ENCODE measurements at regions not wholly inside any gene's neighbourhood (a gene's known extent, or its start where the extent isn't known, plus 50 kb on each side); places are given as distances from the start of the nearest gene placed in this dataset.
"Not testable (repeated sequence)": the region's sequence is repeated elsewhere in the genome, so short reads cannot be mapped to it uniquely, and the experiment has no call there.

DNA sequence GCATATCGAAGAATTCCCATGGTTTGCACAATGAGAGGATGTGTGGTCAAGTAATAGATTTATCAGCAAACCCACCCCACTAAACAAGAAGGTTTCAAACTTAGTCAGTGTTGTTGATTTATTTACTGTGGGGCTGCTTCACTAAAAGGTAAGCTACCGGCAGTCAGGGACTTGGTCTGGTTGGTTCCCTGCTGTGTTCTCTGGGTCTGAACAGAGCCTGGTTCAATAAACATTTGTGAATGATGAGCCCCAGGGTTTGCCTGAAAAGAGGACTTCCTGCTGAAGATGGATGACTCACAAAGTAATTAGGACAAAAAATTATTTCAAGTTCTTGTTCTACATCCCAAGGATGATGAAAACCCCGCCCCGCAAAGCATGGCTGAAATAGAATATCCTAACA lies 108.3 kb downstream of the SPP2 start:
- no peak for DNase-seq (ENCODE audit: low read depth, low spot score)

DNA sequence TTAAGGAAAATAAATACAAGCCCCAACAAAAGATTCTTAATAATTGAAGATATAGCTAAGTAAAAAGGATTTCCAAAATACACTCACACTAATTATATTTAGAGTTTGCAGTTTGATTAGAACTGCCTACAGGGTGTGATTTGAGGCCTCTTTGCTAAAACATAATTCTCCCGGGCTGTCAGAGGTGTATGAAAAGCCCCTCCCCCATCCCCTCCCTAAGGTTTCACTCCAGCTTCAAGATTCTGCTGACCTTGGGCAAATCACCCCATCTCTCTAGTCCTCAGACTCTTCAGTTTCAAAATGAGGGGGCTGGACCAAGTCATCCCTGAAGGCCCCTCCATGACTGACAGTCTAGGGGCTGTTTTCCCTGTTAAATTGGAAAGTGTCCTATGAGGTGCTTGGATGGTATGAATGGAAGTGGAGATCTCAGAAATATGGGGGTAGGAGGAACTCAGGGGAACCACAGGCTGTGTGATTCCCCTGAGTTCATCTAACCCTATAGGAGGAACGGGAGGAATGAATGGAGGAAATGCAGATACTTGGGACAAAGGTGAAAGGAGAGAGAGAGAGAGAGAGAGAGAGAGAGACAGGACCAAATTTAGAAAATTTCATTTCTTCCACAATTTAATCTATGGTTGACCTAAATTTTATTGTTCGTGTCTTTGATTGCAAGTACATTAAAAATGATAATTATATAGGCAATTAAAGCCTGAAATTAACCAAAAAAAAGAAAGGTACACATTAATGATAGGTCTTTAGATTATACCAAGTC lies 107.5 kb downstream of the SPP2 start:
- no peak for DNase-seq (ENCODE audit: low read depth, low spot score)

DNA sequence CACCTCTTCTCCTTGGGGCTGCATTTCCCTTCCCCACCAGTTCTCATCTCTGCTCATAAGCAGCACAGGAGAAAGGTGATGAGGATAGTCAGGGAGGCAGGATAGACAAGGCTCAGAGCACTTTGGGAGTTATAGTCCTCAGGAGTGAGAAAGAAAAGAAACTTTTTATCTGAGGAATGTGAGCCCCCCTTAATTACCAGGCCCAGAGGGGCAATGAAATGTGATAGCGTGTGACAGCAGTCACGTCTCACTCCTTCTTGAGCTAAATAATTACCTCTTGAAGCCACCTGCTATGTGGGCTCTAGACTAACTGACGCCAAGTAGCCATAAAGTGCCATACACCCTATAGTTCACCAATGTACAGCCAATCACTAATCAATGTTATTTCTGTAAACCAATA lies 105.8 kb downstream of the SPP2 start:
- no peak for DNase-seq (ENCODE audit: low read depth, low spot score)

DNA sequence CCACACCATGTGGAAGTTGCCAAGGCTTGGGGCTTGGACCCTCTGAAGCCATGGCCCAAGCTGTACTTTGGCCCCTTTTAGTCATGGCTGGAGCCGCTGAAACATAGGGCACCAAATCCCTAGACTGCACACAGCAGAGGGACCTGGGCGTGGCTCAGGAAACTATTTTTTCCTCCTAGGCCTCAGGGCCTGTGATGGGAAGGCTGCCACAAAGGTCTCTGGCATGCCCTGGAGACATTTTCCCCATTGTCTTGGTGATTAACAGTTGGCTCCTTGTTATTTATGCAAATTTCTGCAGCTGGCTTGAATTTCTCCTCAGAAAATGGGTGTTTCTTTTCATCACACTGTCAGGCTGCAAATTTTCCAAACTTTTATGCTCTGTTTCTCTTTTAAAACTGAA lies 102.3 kb downstream of the SPP2 start:
- DNase-seq (ENCODE audit: low read depth, low spot score), result not testable (repeated sequence)

DNA sequence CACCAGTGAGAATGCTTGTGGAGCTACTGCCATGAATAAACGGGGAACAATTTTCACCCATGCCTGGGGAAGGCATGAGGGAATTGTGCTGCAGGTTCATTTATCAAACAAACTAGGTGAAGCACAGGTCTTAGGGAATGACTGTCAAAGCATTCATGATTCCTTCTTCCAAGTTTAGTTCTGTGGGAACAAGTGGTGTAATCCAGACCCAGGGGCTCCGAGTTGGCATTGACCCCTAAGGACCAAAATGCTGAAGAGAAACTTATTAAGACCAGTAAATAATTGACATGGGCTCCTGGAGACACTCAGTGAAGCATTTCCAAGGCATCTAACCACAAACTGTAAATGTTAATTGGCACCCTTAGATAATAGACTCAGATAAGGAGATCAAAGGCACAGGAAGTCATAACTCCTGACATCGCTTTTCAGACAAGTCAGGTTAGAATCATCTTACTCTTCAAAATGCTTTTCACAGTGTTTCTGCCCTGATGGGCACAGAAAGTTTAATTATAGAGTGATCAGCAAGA lies 96.9 kb downstream of the SPP2 start:
- DNase-seq (ENCODE audit: low read depth, low spot score), result no peak

DNA sequence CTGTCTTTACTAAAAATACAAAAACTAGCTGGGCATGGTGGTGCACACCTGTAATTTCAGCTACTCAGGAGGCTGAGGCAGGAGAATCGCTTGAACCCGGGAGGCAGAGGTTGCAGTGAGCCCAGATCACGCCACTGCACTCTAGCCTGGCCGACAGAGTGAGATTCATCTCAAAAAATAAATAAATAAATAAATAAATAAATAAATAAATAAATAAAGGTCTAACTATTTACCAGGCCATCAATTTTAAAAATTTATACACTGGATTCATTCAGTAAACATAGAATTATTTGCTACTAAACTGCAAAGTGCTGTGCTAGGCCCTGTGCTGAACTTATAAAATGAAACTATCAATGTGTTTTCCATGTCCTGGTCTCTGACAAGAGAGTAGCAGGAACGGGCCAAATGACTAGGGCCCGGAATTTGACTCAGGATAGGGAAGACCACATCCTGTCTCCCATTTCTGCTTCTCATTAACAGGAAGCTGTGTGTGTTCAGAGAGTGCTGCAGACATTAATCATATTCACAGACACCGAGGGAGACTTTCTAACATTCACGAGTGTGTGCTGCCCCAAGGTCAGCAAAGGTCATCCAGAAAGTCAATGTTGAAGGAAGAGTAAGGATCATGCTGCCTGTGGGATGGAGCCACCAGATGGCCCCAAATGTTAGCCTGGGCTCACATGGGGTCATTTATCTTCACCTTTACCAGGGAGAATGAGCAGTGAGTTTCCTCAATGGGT lies 95.8 kb downstream of the SPP2 start:
- no peak for DNase-seq (ENCODE audit: low read depth, low spot score)

DNA sequence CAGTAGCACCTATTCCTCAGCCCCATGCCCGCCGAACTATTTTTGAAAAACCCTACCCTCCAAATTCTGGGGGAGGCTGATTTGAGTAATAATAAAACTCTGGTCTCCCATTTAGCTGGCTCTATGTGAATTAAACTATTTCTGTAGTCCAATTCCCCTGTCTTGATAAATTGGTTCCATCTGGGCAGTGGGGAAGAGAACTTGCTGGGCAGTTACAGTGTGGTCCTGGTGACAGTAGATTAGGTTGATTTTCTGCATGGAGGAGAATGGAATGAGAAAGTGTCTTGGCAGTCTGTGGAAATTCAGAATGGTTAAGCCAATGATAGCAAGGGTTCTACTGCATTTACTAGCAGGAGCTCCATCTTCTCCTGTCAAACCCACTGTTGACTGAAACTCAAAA lies 95.0 kb downstream of the SPP2 start:
- no peak for DNase-seq (ENCODE audit: low read depth, low spot score)

DNA sequence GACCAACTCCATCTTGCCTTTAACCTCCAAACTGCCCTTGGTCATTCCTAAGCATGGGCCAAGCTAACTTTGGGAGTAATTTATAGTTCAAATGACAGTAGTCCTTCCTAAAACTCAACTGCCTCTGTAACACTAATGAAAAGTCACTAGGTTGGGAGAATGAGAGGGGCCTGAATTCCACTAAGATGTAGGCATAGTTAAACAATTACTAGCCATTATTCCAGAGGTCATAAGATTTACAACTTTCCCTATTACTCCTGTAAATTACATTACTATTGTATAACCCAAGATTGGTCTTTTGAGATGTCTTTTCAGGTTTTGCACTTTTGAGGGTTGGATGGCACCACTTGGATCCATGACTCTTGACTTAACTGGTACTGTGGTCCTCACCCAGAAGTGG lies 94.6 kb downstream of the SPP2 start:
- no peak for DNase-seq (ENCODE audit: low read depth, low spot score)

DNA sequence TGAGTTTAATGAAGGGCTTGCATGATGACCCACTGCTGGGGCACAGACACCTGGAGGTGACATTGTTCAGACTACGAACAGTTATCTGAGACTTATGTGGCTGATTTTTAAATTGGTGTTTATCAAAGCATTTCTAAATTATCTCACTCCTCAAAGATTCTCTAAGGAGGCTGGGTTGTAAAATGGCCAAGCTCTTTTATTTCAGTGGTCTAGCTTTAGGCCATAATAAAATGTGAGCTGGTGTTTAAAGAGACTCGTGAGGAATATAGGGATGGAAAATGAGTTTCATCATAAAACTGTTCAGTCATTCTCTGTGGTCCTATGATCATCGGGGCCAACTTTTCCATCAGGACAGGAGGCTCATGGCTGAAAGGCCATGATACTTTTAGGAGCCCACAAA lies 93.4 kb downstream of the SPP2 start:
- no peak for DNase-seq (ENCODE audit: low read depth, low spot score)

DNA sequence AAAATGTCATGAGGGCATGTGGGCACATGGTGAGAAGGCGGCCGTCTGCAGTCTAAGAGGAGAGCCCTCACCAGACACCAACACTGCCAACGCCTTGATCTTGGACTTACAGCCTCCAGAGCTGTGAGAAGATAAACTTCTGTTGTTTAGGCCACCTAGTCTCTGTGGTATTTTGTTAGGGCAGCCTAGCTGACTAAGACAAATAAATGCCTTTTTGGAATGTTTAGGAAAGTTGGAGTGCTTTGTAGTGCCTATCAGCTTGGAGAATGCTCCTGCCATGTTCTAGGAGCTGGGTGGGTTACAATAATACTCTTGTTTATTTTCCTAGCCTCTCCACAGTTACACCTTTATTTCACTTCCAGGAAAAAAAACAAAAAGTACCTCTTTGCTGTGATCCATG lies 92.0 kb downstream of the SPP2 start:
- no peak for DNase-seq (ENCODE audit: low read depth, low spot score)

DNA sequence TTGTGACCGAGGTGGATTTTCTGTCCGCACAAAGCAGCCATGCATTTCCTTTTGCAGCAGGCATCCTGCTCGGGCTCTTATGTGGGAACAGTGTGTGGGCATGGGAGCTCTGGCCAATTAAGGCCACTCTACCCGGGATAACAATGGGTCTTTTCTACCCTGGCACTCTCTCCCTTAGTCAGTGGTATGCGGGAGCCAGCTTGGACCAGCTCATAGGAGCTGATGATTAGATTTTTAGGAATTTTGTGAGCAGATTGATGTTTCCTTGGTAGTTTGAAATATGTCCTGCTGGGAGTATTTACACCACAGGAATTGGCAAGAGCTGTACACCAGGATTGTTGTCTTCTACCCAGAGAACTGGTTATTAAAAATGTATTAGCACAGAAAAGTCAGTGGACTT lies 89.3 kb downstream of the SPP2 start:
- no peak for DNase-seq (ENCODE audit: low read depth, low spot score)

DNA sequence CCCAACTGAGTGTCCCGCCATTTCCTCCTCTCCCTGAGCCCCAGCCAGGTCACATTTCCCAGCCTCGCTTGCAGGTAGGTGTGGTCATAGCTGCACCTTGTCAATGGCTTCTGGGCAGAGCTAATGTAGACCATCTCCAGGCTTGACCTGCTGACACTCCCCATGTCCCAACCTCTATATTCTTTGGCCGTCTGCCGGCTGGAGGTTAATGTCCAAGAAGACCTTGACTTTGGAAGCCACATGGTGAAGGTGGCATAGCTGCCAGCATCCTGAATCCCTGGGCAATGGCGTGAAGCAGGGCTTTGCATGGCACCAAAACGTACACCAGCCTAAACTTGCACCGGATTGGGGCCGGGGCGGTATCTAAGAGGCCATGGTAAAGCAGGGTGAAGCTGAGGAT lies 88.3 kb downstream of the SPP2 start:
- DNase-seq (ENCODE audit: low read depth, low spot score), result no peak

DNA sequence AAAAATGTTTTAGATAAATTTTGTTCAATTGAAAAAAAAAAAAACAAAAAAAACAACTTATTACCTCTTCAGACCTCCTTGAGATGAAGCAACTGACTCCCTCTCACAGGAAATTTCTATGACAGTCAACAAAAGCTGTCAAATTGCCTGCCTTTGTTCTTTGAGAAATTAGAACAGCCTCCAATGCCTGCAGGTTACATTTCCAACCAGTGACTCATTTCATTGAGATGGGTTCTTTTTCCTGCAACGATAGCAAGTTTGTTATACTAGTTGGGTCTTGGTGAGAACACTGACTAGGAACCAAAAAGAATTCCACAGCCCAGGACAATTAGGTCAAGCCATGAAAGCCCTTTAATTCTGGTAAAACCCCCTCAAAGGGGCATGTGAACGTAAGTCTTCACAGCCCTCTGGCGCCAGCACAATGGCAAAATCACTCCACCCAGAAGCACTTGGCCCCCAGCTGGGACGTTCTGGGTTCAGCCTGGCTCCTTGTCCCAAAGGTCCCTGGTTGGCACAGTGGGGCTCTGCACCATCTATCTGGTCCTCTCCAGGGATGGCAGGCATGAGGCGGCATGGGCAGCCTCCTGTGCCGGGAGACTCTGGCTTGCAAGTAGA lies 87.0 kb downstream of the SPP2 start:
- no peak for DNase-seq (ENCODE audit: low read depth, low spot score)

DNA sequence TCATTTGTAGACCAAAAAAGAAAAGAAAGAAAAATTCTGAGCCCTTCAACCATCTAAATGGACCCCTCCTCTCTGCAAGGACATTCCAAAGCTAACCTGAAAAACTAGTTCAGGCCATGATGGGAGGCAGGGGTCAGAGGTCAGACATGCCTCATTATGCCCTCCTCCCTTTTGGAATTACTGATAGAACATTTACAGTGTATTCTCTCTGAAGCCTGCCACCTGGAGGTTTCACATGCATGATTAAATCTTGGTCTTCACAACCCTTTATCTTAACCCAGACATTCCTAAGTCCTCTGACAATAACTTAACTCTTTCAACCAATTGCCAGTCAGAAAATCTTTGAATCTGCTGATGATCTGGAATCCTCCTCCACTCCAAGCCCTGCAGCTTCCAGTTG lies 86.0 kb downstream of the SPP2 start:
- no peak for DNase-seq (ENCODE audit: low read depth, low spot score)

DNA sequence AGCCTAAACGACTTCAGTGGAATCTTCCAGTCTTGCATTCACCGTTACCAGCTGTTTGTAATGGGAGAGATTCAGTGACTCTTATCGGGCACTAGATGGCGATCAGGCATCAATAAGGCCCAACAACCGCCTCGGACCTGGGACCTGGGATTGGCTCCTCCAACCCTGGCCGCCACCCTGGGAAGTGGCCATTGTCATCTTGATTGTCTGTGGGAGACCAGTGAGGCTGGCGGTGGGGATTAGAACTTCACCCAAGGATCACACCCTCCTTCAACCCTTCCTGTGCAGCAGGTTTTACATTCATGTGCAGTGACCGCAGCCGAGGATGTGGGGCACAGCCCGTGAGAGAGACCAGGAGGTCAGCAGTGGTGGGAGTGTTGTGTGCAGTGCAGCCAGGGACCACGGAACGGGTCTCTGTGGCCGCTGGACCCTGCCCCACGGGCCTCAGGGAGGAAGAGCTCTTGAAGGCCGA lies 85.3 kb downstream of the SPP2 start:
- peak; percentile 51 for DNase-seq (ENCODE audit: low read depth, low spot score)

DNA sequence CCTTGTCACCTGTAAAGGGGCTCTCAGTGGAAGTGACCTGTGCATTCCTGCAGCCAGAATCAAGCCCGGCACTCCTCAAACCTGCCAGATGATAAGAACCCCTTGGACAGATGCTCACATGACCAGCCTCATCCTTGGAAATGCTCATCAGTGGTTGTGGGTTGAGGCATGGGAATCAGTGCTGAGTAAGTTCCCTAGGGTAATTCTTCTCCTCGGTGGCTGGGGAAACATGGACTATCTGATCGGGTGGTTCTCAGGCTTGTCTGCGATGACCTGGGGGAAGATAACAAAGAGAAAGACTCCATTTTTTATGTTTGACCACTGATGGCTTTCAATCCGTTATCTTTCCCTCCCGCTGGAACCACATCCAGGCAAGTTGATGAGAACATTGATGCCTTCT lies 84.0 kb downstream of the SPP2 start:
- no peak for DNase-seq (ENCODE audit: low read depth, low spot score)

DNA sequence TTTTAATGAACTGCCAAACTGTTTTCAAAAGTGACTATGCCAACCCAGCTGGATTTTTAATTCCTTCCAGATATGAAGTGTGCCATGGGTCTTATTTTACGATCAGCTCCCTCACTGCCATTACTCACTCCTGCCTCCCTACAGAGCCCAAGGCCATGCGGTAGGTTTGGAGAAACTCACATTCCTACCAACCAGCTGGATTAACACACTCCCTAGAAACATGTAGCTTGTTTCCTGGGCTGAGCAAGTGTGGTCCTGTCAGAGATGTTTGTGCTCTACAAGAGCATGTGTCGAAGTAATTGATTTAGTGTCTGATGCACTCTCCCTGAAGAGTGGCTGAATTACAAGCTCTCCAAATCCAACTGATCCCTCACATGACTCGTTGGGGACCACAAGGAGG lies 82.5 kb downstream of the SPP2 start:
- DNase-seq (ENCODE audit: low read depth, low spot score), result no peak

DNA sequence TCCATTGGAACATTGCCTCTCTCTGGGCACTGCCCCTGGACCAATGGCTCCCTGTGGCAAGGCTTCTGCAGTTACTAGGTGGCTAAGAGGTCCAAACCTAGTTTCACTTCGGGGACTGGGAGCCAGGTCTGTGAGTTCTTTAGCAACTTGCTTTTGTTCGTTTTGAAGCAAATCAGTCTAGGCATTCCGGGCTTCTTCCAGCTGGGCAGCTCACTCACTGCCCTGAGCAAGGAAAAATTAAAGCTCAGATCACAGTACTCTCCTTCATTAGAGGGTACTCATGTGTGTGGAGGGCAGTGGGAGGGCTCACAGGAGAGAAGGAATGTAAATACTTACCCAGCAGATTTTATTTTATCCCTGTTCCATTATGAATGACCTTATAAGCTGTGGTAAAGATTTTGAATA lies 80.3 kb downstream of the SPP2 start:
- no peak for DNase-seq (ENCODE audit: low read depth, low spot score)

DNA sequence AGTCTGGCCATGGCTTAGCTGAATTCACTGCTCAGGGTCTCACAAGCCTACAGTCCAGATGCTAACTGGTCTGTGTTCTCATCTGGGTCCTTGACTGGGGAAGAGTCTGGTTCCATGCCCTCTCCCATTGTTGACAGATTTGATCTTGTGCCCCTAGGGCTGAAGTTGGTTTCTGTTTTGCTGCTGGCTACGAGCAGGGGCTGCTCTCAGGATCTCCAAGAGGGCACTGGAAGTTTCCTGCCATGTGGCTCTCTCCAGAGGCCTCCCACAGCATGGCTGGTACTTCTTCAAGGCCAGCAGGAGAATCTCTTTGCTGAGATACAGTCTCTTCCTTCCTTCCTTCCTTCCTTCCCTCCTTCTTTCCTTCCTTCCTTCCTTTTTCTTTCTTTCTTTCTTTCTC lies 78.1 kb downstream of the SPP2 start:
- no peak for DNase-seq (ENCODE audit: low read depth, low spot score)

Measured in smooth muscle cell of the brain vasculature (primary cell).